HG03095 (cell line): ENCODE measurements at regions not wholly inside any gene's neighbourhood (a gene's known extent, or its start where the extent isn't known, plus 50 kb on each side); places are given as distances from the start of the nearest gene placed in this dataset.
A peak's percentile ranks its signal among the peaks of the same experiment; 100 is the strongest.

Experiments
- ATAC-seq: cut with Tn5 transposase; IDR thresholded peaks from one replicate; pipeline ENCODE4 v1.9.1; 2021; ENCODE audit warnings: moderate library complexity; ENCODE audit not compliant: unreplicated experiment

DNA sequence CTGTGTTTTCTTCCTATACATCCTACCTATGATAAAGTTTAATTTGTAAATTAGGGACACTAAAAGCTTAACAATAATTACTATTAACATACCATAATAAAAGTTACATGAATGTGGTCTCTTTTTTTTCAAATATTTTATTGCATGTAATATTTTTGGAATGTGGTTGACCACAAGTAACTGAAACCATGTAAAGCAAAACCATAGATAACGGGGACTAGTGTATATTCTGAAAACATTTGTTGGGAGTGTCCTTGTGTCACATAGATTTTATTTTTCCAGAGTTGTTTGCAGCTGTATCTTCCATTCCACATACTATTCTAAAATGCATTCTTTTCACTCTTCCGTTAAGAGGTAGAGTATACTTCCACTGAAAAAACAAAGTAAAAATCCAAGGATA lies 200.4 kb downstream of the KIF18A start:
- no peak for ATAC-seq

DNA sequence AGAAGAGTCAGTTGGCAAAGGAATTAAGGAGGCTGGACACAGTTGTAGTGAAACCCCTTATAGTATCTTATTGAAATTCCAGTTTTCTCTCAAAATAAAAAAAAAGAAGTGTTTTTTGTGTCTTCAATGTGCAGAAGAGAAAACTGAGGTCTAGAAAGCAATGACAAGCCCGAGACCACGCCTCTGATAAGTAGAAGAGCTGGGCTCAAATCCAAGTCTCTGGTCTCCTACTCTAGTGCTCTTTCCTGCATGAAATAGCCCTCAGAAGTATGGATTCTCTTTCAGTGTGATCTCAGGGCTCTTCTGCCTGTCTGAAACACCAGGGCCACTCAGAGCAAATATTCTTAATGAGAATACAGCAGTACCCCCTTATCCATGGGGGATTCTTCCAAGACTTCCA lies 200.9 kb downstream of the KIF18A start:
- ATAC-seq, result no peak

DNA sequence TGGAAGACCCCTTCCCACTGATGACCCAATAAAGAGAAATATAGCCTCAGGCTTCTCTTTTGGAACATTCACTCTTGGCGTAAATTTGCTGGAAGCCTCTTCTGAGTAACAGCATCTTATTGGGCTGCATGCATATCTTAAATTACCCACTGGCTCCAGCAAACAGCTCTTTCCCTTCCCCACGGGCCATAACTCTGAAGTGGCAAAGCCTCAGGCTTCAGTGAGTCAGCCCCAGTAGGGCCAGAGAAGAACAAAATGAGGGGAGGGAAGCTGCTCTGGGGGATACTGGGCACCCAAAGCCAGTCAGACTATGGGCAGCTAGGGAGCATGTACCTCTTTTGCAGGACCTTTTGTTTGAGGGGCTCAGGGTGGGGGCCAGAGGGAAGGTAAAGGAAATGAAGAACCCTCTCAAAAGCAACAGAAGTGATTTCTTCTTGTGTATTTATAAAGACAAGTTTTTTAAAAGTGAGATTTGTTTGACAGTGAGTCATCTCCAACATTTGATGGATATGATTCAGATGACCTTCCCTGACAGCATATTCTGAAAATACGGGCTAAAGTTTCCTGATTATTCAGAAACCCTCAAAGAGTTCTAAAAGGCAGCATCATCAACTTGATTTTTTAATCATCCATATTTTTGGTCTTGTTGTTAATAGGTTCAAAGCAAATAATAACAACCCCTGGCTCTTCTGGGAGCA lies 203.4 kb downstream of the KIF18A start:
- no peak for ATAC-seq

DNA sequence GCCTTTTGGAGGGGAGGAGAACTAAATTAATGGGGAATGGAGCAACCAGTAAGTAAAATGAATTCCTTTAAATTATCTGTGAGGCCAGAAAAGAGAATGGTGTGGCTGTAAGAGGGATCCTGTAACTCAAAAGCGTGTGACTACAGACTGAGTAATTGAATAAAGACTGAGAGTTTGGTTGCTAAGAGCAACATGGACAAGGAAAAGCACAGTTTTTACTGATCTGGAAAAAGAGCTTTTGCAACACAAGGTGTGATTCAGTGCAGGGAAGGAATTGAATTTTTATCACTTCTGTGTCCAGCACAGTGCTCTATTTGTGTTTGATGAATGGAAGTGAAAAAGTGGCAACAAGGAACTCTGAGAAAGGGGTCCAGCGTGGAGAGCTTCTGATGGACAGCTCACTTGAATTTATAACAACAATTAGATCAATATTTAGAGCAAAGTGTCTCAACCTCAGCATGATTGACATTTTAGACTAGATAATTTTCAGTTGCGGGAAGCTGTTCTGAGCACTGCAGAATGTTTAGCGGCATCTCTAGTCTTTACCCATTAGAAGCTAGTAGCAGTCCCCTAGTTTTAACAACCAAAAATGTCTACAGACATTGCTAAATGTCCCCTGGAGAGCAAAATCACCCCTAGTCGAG lies 202.8 kb upstream of the BDNF start:
- ATAC-seq, result no peak

DNA sequence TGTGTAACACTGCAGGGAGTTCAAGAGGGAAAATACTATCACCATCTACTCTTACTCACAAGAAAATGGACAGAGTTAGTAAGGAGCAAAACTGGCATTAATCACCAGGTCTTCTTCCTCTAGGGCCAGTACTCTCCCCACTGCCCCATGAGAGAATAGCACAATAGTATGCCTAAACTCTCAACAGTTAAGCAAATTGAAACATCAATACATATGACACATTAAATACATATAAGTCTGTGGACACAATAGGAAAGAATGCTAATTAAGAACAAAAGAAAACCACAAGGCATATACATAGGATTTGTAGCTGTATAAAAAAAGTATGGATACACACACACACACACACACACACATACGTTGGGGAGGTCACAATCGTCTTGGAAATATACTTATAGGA lies 197.9 kb upstream of the BDNF start:
- no peak for ATAC-seq

DNA sequence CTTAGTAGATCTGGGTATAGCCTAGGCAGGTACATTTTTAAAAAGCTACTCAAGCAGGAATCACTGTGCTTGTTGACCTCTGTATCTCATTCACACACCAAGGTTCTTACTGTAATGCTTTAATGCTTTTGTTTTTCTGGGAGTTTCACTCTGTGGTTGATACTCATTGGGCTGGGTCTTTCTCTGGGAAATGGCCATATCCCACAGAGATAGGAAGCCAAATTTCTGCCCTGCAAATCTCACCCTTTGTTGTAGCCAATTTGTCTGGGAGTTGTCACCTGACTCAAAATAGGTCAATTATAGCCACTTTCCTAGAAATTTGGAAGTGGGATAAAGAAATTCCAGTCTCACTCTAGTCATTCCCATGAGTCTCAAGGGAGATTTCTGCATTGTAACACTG lies 195.8 kb upstream of the BDNF start:
- no peak for ATAC-seq

DNA sequence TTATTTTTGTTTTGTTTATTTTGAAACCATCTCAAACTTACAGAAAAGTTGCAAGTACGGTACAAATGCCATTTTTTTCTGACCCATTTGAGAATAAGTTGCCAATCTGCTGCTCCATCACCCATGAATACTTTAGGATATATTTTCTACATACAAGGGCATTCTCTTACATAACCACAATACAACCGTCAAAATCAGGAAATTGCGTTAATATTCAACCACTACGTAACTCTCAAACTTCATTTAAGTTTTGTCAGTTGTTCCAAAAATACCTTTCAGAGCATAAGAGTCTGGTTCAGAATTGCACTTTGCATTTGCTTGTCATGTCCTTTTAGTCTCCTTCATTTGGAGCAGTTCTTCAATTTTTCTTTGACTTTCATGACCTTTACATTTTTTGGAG lies 194.3 kb upstream of the BDNF start:
- ATAC-seq, result no peak

DNA sequence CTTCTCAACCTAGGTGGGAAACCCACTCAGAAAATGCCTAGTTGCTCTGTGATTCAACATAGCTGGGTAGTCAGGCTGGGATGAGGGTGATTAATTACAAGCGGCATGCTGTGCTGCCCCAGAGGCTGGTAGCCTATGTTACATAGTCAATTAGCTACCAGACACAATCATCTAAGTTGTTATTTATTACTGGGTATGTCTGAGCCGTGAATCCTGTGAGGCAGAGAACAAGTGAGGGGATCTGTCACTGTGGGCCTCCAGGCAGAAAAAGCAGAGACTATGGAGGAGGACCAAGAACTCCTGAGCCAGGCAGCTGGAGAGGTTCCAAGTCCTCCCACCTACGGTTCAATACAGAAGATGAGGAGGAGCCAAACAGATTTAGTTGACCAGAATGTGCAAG lies 186.6 kb upstream of the BDNF start:
- ATAC-seq, result no peak

DNA sequence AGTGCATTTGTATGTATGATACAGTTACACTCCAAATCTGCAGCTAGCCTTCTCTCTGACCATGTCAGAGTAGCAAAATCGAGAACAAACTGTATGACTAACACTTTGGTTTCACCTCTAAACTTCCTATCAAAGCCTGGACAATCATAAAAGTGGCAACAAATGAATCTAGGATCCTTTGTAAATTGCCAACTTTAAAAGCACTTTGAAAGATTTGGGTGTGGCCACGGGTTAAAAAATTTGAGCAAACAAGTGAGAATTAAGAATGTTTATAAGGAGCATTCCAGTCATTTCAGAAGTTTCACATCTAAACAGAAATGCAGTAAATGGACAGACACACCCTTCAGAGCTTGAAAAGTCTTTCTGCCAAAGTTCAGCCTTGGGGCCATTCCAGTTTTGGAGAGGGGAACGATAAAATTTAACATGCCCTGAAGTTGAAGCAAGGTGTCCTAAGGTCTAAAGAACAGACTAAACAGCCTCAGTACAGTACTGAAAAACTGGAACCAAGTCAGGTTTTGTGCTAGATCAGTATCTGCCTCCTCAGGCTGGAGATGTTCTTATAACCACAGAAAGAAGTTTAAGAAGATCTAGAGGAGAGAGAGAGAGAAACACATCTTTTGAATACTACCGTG lies 181.9 kb upstream of the BDNF start:
- peak; percentile 62 for ATAC-seq

DNA sequence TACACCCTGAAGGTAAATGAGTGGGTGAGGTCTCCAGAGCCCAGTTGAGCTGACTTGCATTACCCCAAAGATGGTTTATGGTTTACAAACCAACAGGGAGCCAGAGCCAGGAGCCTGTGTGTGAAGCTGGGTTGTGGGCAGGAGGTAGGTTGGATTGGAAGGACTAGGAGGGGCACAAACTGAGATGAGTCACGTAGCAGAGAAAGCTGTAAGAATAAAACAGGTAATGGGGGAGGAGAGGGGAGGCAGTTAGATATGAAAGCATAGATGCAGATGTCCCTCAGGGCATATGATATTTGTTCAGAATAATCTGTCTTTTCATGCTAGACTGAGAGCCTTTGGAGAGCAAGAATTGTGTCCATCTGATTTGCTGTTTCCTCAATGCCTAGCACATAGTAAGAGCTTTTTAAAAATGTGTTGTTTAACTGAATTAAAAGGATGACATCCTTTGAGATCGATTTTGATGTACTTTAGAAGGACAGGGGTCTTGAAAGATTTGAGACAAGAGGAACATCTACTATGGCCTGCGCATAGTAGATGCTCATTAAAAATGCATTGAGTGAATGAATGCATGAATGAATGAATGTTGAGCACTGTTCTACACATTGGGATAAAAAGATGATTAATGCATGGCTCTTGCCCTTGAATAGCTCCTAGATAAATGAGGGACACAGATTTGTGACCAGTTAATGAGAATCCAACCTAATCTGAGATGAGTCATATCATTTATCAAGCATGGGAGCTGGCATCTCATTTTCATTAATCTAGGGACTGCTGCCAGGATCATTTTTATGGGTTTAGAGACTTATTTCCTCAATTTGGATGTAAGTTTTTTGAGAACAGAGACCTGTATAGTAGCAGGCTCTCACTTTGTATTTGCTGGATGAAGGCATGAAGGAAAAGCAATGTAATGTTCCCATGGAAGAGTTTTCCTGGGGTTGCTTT lies 175.8 kb upstream of the BDNF start:
- no peak for ATAC-seq

DNA sequence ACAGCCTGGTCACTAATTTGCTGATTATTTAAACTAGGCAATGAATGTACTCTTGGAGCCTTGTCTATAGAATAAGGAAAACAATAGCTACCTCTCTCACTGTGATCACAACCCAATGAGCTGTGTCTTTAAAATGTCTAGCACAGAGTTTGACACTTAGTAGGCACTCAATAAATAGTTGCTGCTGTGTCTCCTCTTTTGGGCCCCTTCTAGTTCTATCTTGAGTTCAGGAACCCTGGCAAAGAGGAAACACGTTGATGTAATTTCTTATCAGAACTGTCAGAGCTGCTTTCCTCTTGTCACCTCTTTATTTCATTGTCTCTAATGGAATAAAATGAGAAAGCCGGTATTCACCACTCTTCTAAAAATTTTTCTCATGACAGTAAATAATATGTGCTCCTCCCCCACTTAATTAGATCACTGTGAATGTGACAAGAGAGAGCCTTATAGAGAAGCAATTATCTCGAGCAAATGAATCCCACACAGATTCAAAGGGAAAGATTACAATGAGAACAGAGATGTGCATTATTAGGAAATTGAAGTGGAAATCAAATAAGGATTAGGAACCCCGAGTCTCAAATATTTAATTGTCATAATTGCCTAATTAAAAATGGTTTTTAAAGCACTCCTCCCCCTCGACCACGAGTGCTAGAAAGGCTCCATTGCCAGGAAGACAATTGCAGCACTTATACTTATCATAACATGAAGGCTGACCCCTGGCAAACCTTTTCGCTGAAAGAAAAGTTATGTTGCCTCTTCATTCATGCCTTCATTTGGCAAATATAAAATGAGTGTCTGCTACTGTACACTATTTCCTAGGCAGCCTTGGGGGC lies 175.0 kb upstream of the BDNF start:
- ATAC-seq, result no peak

DNA sequence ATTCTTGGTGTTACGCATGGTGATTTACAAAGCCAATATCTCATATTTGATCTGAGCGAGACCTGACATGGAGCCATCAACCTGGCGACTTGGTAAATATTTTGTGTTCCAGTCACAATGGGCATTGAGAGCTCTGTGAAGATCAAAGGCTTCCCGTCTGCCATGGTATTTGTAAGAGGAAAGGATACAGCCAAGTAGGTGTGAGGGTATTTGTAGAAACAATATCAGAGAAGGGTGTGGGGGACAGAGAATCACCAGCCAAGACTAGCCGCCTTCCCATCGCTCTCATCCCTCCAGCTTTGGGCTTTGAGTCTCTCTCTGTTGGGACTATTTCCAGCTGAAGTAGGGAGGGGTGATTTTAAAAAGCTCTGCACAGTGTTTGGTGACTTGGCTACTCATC lies 173.4 kb upstream of the BDNF start:
- ATAC-seq, result no peak

DNA sequence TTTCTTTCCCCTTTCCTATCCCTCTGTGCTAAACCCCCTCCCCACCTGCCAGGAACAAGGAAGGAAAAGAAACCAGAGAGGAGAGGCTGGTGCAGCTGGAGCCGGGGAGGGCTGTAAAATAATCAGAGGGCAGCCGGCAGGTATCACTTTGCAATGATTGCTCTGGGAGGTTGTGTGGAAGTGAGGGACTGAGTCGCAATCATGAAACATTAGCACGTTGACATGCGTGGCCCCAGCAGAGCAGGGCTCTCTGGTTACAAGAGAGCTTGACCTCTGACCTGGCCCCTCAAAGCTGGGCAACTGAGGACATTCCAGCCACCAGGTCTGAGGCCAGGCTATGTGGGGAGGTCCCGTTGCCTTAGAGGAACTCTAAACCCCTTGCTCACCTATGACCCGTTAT lies 170.8 kb upstream of the BDNF start:
- no peak for ATAC-seq

DNA sequence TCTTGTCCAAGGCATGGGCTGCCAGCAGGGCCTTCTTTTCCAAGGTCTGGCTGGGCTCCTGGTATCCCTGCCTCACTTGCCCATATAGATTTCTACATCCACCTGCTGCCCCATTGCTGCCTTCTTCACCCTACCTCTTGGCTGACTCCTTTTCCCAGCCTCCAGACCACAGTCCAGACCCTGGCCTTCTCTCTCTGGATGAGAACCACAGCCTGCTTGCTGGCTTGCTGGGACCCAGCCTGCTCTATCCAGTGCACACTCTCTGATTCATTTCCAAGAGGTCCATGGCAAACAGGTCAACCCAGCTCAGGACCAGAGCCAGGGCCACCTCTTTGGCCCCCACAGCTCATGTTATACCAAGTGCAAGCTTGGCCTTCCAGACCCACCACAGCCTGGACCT lies 169.4 kb upstream of the BDNF start:
- ATAC-seq, result no peak

DNA sequence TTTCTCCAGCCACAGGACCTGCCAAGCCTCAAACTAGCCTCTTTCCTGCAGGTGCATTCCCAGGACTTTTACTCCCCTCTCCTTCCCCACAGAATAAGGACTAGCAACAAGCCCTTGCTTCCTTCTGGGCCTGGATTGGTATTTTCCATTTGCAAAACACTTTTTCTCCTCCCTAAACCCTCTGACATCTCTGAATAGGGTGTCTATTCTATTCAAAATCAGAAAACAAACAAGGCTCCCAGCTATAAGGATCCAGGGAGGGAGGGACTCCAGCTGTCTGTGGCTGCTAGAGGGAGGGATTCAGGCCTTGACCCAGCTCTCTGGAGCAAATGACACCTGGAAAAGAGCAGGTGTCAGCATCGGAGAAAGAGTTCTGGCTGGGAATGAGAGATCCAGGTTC lies 168.5 kb upstream of the BDNF start:
- no peak for ATAC-seq

DNA sequence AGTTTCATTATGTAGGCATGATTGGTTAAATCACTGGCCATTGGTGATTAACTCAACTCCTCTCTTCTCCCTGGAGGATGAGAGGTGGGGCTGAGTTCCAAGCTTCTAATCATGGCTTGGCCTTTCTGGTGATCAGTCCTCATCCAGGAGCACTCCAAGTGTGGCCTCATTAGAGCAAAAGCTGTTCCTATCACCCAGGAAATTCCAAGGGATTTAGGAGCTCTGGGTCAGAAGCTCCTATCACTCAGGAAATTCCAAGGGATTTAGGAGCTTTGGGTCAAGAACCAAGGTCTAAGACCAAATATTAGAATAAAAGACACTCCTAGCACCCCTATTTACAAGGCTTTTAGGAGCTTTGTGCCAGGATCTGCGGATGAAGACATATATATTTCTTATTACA lies 168.0 kb upstream of the BDNF start:
- ATAC-seq, result no peak

DNA sequence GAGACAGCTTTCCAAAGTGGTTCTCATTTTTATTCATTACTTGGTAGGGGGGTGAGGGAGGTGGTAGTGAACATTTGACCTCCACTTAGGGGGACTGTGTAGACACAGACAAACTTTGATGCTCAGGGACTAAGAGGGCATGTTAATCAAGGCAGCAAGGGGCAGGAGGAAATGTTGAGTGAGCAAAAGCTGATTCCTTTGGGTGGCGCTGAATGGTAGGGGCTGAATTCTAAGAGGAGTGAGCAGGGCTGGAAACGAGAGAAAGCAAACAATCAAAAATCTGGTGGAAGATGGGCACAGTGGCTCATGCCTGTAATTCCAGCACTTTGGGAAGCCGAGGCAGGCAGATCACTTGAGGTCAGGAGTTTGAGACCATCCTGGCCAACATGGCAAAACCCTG lies 164.8 kb upstream of the BDNF start:
- ATAC-seq, result no peak

DNA sequence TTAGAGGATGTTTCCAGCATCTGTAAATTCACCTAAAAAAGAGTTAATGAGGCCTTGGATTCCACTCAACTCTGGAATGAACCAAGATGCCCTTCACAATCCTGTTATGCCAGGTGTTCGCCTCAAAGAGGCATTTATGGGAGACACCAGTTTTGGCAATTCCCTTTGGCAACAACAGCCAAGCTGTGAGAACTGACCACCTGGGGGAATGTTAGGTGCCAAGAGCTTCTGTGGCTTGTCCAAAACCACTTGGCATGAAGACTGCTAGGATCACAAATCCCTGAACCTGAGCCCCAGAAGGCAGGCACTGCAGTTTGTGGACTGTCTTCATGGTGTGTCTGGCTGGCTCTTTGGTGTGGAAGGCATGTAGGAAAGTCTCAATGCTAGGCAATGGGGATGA lies 164.4 kb upstream of the BDNF start:
- ATAC-seq, result no peak

DNA sequence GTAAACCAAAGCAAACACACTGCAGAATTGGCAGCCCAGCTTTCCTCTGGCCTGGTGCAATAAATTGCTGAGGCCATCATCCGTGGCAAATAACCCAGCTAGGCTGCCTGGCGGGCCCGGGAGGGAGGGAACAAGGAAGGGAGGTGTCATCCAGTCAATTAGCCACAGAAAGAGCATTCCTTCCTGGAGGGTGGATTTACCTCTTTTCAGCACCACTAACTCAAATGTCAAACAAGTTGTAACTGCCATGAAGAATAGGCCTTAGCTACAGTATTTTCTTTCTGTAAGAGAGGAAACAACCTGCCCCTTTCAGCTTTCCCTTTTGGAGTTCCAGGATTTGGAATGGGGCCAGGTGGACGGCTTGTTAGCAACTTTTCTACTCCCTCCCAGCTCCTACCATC lies 163.8 kb upstream of the BDNF start:
- no peak for ATAC-seq

DNA sequence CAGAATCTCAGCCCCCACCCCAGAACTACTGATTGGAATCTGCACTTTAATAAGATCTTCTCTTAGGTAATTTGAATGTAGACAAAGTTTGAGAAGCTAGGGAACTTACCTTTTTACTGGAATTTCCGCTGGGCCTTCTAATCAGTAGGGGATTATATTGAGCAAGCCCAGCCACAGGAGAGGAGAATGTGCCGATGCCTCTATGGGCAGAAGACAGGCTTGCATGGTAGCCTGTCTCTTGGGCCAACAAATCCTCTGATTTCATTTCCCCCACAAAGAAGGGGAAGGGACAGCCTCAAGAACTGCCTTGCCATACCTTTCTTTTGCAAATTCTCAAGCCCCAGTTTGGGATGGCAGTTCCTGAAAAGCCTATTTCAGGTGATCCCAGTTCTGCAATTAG lies 163.4 kb upstream of the BDNF start:
- ATAC-seq, result no peak
